ENCODE measurements at regions not wholly inside any gene's neighbourhood (a gene's known extent, or its start where the extent isn't known, plus 50 kb on each side); places are given as distances from the start of the nearest gene placed in this dataset.
"Not testable (repeated sequence)": the region's sequence is repeated elsewhere in the genome, so short reads cannot be mapped to it uniquely, and the experiment has no call there.

GRCh38 chr14:55851301-55851700 lies 266.9 kb upstream of the PELI2 start:
- H3K4me3 ChIP-seq (IDR thresholded peaks at IDR 0.05; ENCODE audit: insufficient read depth, low read depth, low read length), result no peak overlapping the region
- H3K79me2 ChIP-seq (ENCODE audit: insufficient read depth, low read depth), result no peaks in the 10 kb centered on the region
- no peak overlapping the region for H3K9ac ChIP-seq
- H3K4me1 ChIP-seq (ENCODE audit: low read depth, poor library complexity, severe bottlenecking), result no peaks in the 10 kb centered on the region
- H3K27me3 ChIP-seq (ENCODE audit: insufficient read depth, low read depth), result no peaks in the 10 kb centered on the region
- no peak overlapping the region for H2AFZ ChIP-seq (ENCODE audit: low read depth)
- no peak for TF ChIP-seq CTCF (conservative IDR thresholded peaks at IDR 0.05; ENCODE audit: low read depth, low read length)
- H3K4me2 ChIP-seq, result no peak overlapping the region
- no peaks in the 10 kb centered on the region for H3K36me3 ChIP-seq (ENCODE audit: insufficient read depth)
- no peaks in the 10 kb centered on the region for H4K20me1 ChIP-seq (ENCODE audit: insufficient read depth)
- no peak overlapping the region for H3K27ac ChIP-seq

GRCh38 chr14:55851961-55852360 lies 266.2 kb upstream of the PELI2 start:
- Histone ChIP-seq H4K20me1 (ENCODE audit: insufficient read depth) (no peaks in the 10 kb centered on the region), H3K27me3 (ENCODE audit: insufficient read depth, low read depth) (no peaks in the 10 kb centered on the region), H3K9ac (no peak overlapping the region), H3K27ac (no peak overlapping the region), H3K4me3 (IDR thresholded peaks at IDR 0.05; ENCODE audit: insufficient read depth, low read depth, low read length) (no peak overlapping the region), H3K4me1 (ENCODE audit: low read depth, poor library complexity, severe bottlenecking) (no peaks in the 10 kb centered on the region), H2AFZ (ENCODE audit: low read depth) (no peak overlapping the region), H3K4me2 (no peak overlapping the region), H3K36me3 (ENCODE audit: insufficient read depth) (no peaks in the 10 kb centered on the region), H3K79me2 (ENCODE audit: insufficient read depth, low read depth) (no peaks in the 10 kb centered on the region)
- no peak for TF ChIP-seq CTCF (conservative IDR thresholded peaks at IDR 0.05; ENCODE audit: low read depth, low read length)

- TF ChIP-seq CTCF (conservative IDR thresholded peaks at IDR 0.05; ENCODE audit: low read depth, low read length), result no peak
- no peak overlapping the region for H3K27ac ChIP-seq
- no peak overlapping the region for H2AFZ ChIP-seq (ENCODE audit: low read depth)
- no peak overlapping the region for H3K4me2 ChIP-seq
- no peaks in the 10 kb centered on the region for H3K27me3 ChIP-seq (ENCODE audit: insufficient read depth, low read depth)
- no peak overlapping the region for H3K9ac ChIP-seq
- H3K36me3 ChIP-seq (ENCODE audit: insufficient read depth), result no peaks in the 10 kb centered on the region
- H3K4me1 ChIP-seq (ENCODE audit: low read depth, poor library complexity, severe bottlenecking), result no peaks in the 10 kb centered on the region
- no peaks in the 10 kb centered on the region for H4K20me1 ChIP-seq (ENCODE audit: insufficient read depth)
- no peaks in the 10 kb centered on the region for H3K79me2 ChIP-seq (ENCODE audit: insufficient read depth, low read depth)
- no peak overlapping the region for H3K4me3 ChIP-seq (IDR thresholded peaks at IDR 0.05; ENCODE audit: insufficient read depth, low read depth, low read length)
Observed at GRCh38 chr14:55855751-55856150, 262.5 kb upstream of the PELI2 start.

GRCh38 chr14:55858604-55859003 lies 259.6 kb upstream of the PELI2 start:
- H3K4me2 ChIP-seq, result no peak overlapping the region
- no peaks in the 10 kb centered on the region for H3K36me3 ChIP-seq (ENCODE audit: insufficient read depth)
- no peaks in the 10 kb centered on the region for H3K4me1 ChIP-seq (ENCODE audit: low read depth, poor library complexity, severe bottlenecking)
- H3K4me3 ChIP-seq (IDR thresholded peaks at IDR 0.05; ENCODE audit: insufficient read depth, low read depth, low read length), result no peak overlapping the region
- H3K27me3 ChIP-seq (ENCODE audit: insufficient read depth, low read depth), result no peaks in the 10 kb centered on the region
- no peak overlapping the region for H3K9ac ChIP-seq
- H3K27ac ChIP-seq, result no peak overlapping the region
- H3K79me2 ChIP-seq (ENCODE audit: insufficient read depth, low read depth), result no peaks in the 10 kb centered on the region
- no peak overlapping the region for H2AFZ ChIP-seq (ENCODE audit: low read depth)
- H4K20me1 ChIP-seq (ENCODE audit: insufficient read depth), result no peaks in the 10 kb centered on the region
- no peak for TF ChIP-seq CTCF (conservative IDR thresholded peaks at IDR 0.05; ENCODE audit: low read depth, low read length)

GRCh38 chr14:55861561-55861960 lies 256.6 kb upstream of the PELI2 start:
- not testable (repeated sequence) for H2AFZ ChIP-seq (ENCODE audit: low read depth); H3K4me2 ChIP-seq; H3K79me2 ChIP-seq (ENCODE audit: insufficient read depth, low read depth); H3K27me3 ChIP-seq (ENCODE audit: insufficient read depth, low read depth); H3K4me3 ChIP-seq (IDR thresholded peaks at IDR 0.05; ENCODE audit: insufficient read depth, low read depth, low read length); H3K9ac ChIP-seq; H3K4me1 ChIP-seq (ENCODE audit: low read depth, poor library complexity, severe bottlenecking); H3K27ac ChIP-seq; H3K36me3 ChIP-seq (ENCODE audit: insufficient read depth); H4K20me1 ChIP-seq (ENCODE audit: insufficient read depth)

Measured in KMS-11 (cell line).